GM12891 (cell line): ENCODE measurements at regions not wholly inside any gene's neighbourhood (a gene's known extent, or its start where the extent isn't known, plus 50 kb on each side); places are given as distances from the start of the nearest gene placed in this dataset.

Experiments
- DNase-seq: peaks from one replicate; pipeline ENCODE4 v3.0.0; 2011; ENCODE audit warnings: low spot score; ENCODE audit not compliant: insufficient read length
- FAIRE-seq: peaks from 2 replicates; lab custom pipeline; 2011; peaks lifted over from hg19 to GRCh38; lab: Jason Lieb, UNC
- PAX5 ChIP-seq: IDR thresholded peaks from 2 replicates; pipeline ENCODE4 v1.6.1; 2011; ENCODE audit warnings: low read length, moderate library complexity, mild to moderate bottlenecking; ENCODE audit not compliant: insufficient read depth, severe bottlenecking
- POLR2A ChIP-seq: IDR thresholded peaks from 2 replicates; pipeline ENCODE4 v1.6.1; 2011; ENCODE audit warnings: low read depth, low read length, control low read depth
- POLR2AphosphoS5 ChIP-seq: IDR thresholded peaks from 2 replicates; pipeline ENCODE4 v1.6.1; 2011; ENCODE audit warnings: low read depth, low read length, control low read depth
- POU2F2 ChIP-seq: IDR thresholded peaks from 2 replicates; pipeline ENCODE4 v1.6.1; 2011; ENCODE audit warnings: low read depth, mild to moderate bottlenecking, control low read depth, low read length, moderate library complexity
- SPI1 ChIP-seq: IDR thresholded peaks from 2 replicates; pipeline ENCODE4 v1.6.1; 2011; ENCODE audit warnings: low read depth, low read length, control low read depth
- TAF1 ChIP-seq: IDR thresholded peaks from 2 replicates; pipeline ENCODE4 v1.6.1; 2011; ENCODE audit warnings: low read depth, low read length, control low read depth

- TF ChIP-seq POLR2AphosphoS5, result no peak
- no peak for TF ChIP-seq PAX5
- no peak for TF ChIP-seq POU2F2
- no peak for TF ChIP-seq POLR2A
- TF ChIP-seq SPI1, result no peak
- no peak for TF ChIP-seq TAF1
- DNase-seq (no peak), FAIRE-seq (no peak)
Measured at GRCh38 chr4:176897226-176897625, 104.5 kb upstream of the VEGFC start.

- TF ChIP-seq POU2F2 (no peak), POLR2AphosphoS5 (no peak), PAX5 (no peak), POLR2A (no peak), TAF1 (no peak), SPI1 (no peak)
- FAIRE-seq (no peak), DNase-seq (no peak)
Measured at GRCh38 chr4:176898791-176899190, 106.1 kb upstream of the VEGFC start.

DNA sequence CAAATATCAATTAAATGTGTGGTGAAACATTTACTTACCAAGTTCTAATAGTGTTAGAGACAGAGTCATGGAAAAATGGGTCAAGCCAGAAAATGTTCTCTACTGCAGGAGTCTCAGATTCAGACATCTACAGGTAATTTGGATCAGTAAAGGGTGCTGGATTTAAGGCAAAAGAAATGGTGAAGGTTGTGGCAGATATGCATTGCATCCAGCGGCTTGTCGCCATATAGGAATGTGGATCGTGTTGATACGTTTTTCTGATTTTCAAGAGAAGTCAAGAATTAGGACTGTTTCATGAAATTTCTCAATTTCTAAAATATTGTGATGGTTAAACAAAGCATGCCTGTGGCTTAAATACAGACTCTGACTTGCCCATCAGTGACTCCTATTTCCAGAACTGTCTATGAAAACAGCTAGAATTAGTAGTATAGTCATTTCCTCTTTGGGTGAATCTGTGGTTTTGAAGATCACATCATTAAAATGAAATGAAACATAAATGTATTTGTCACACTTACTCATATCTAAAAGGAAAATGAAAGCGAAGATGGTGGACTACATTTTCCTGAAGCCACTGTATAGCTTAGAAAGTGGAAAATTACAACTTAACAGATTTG lies 110.1 kb upstream of the VEGFC start:
- TF ChIP-seq SPI1, result peak; percentile 33; the same call in 1 of the 2 replicates
- no peak for TF ChIP-seq POLR2AphosphoS5
- no peak for FAIRE-seq
- DNase-seq, result no peak

DNA sequence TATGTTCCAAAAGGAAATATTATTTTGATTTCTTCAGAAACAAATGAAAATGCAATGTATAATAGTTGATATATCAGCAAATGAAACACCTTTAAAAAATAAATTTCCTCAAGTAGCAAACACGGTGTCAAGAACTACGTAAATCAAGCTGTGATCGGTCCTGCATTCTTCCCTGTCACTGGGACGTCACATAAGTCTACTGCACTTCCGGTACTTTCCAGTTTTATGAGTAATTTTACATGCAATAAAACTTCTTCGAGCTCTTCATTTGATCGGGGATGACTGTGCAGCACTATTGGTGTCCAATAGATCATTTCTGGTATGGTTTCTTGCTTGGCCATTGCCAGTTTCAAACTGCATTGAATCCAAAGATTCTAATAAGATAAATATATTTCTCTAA lies 114.0 kb upstream of the VEGFC start:
- TF ChIP-seq POU2F2 (no peak), POLR2AphosphoS5 (no peak), TAF1 (no peak), POLR2A (no peak), PAX5 (no peak), SPI1 (no peak)
- no peak for DNase-seq
- no peak for FAIRE-seq

DNA sequence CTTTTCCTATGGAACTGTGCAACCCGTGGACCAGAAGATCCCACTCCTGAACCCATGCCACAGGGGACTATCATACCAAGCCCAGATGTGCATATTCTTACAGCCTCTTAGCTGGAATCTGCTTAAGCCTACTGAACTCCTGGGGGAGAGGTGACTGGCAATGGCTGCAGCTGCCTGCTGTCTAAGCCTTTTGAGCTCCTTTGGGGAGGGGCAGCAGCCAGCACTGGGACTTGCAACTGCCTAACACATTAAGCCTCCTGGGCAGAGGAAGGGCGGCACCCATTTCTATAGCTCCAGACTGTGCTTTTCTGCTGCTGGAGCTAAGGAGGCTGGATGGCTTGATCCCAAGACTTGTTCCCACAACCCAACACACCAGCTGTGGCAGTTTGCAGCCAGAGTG lies 117.9 kb upstream of the VEGFC start:
- no peak for TF ChIP-seq POLR2A
- no peak for TF ChIP-seq PAX5
- no peak for TF ChIP-seq SPI1
- TF ChIP-seq POU2F2, result no peak
- TF ChIP-seq POLR2AphosphoS5, result no peak
- TF ChIP-seq TAF1, result no peak
- no peak for DNase-seq
- FAIRE-seq, result no peak

DNA sequence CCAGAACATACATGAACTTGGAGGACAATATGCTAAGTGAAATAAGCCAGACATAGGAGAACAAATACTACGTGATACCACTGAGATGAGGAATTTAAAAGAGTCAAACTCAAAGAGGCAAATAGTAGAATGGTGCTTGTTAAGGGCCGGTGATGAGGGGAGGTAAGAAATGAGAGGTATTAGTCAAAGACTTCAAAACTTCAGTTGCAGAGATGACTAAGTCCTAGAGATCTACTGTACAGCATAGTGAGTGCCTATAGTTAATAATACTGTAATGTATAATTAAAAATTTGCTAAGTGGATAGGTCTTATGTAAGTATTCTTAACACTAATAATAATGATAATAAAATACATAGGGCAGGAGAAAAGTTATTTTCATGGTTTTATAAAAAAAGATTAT lies 126.9 kb upstream of the VEGFC start:
- TF ChIP-seq TAF1 (no peak), POLR2AphosphoS5 (no peak), POLR2A (no peak), PAX5 (no peak), POU2F2 (no peak), SPI1 (no peak)
- no peak for DNase-seq
- no peak for FAIRE-seq

- no peak for FAIRE-seq
- TF ChIP-seq TAF1, result no peak
- no peak for TF ChIP-seq POLR2A
- TF ChIP-seq PAX5, result no peak
Measured at GRCh38 chr4:176920694-176921093, 128.0 kb upstream of the VEGFC start.

GRCh38 chr4:176921256-176921655 lies 128.5 kb upstream of the VEGFC start:
- no peak for FAIRE-seq
- TF ChIP-seq SPI1 (no peak), TAF1 (no peak)
- no peak for DNase-seq

More at GRCh38 chr4:176920694-176921093, 128.0 kb upstream of the VEGFC start:
- no peak for DNase-seq

DNA sequence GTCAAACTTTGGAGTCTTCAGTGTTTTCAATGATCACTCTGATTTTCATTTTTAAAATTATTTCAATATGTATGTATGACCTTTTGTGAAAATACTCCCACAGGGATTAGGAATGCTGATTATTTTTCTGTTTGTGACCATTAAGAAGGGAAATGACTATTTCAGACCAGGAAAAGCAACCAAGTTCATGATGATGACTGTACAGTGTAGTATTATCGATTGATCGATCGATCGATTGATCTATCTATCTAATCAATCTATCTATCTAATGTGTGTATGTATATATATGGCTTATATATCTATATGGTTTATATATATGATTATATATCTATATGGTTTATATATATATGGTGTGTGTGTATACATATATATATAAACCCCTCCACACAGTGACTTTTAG lies 131.5 kb upstream of the VEGFC start:
- DNase-seq, result no peak
- no peak for TF ChIP-seq POU2F2
- TF ChIP-seq SPI1, result no peak
- TF ChIP-seq POLR2A, result no peak
- TF ChIP-seq POLR2AphosphoS5, result no peak
- no peak for TF ChIP-seq TAF1
- TF ChIP-seq PAX5, result no peak
- no peak for FAIRE-seq

- FAIRE-seq, result no peak
- no peak for DNase-seq
- TF ChIP-seq TAF1 (no peak), PAX5 (no peak), POLR2A (no peak), POU2F2 (no peak), SPI1 (no peak), POLR2AphosphoS5 (no peak)
Measured at GRCh38 chr4:176925962-176926361, 133.2 kb upstream of the VEGFC start.

DNA sequence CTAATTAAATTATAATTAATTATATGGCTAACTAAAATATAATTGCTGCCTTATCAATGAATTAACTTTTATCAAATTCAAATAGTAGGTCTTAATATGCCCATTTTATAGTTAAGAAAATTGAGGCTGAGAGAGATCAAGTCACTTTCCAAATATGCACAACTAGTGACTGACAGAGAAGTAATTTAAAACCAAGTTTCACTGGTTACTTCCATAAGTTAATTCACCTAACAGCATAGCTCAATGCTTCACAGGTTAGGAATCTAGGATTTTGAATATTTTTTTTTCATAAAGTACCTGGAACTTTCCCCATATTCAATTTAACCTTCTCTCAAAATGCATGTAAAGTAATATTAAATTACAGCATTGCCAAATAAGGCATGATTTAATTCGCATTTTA lies 134.4 kb upstream of the VEGFC start:
- TF ChIP-seq POLR2AphosphoS5 (no peak), POU2F2 (no peak), PAX5 (no peak), POLR2A (no peak), SPI1 (no peak), TAF1 (no peak)
- FAIRE-seq (no peak), DNase-seq (no peak)
